T-helper 2 cell (primary cell): ENCODE measurements at regions not wholly inside any gene's neighbourhood (a gene's known extent, or its start where the extent isn't known, plus 50 kb on each side); places are given as distances from the start of the nearest gene placed in this dataset.
"Not testable (repeated sequence)": the region's sequence is repeated elsewhere in the genome, so short reads cannot be mapped to it uniquely, and the experiment has no call there.

Experiments
- DNase-seq, 5 experiments: peaks; one replicate each; pipeline versions ENCODE4 v3.0.0 to v3.0.0-alpha.2; 2012 to 2022

DNA sequence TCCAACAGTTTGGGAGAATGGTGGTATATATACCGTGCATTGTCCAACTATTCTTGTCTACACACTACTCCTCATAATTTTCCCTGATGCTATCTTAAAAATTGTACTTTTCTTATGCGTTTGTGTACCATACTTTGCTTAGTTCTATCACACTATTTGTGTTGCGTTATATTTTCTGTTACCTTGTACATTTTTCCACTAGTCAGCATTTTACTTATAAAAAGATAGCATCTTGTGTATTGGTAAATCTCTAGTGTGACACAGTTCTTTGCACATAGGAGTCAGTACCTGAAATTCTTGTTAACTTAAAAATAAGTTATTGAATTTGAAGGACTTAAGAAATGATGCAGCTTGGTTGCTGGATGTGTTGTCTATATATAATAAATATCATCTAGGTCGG, 201.8 kb upstream of the LMO3 start:
- DNase-seq = no peak

DNA sequence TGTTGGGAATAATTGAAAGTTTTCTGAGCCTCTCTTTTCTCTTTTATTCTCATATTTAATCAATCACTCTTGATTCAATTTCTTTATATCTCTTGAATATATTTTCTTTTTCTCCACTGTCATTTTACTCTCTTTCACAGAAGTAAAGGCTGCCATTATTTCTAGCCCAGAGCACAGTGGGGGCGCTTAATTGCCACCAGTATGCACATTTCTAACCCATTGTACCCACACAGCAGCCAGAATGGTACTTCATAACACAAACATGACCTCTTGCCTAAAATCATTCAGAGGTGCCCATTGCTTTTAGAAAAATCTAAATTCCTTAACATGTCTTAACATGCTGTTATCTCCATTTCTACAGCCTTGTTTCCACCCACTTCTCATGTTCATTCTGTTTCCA, 190.2 kb upstream of the LMO3 start:
- DNase-seq = no peak

DNA sequence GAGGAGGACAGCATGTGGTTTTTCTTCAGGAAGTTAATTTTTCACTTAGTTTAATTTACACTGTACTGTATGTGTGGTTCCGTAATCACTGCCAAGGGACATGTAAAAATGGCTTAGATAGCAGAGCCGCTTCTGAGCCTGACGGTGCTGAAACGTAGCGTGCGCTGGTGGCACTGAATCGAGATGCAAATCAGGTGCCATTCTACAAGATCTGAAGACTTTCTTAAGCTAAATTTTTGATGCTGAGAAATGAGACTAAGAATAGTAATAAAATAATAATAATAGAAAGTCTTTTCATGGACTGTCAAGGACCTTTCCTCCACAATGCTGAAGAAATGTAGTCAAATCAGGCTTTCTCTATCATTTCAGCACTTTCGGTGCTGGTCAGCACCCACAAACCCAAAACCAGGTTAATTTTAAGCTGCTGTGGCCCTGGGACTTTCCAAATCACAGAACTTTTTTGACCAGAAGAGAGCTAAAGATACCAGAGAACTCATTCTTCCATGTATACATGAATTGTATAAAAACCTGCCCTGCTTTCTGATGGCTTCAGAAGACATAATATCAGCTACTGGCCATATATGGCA, 183.3 kb upstream of the LMO3 start:
- DNase-seq = no peak

DNA sequence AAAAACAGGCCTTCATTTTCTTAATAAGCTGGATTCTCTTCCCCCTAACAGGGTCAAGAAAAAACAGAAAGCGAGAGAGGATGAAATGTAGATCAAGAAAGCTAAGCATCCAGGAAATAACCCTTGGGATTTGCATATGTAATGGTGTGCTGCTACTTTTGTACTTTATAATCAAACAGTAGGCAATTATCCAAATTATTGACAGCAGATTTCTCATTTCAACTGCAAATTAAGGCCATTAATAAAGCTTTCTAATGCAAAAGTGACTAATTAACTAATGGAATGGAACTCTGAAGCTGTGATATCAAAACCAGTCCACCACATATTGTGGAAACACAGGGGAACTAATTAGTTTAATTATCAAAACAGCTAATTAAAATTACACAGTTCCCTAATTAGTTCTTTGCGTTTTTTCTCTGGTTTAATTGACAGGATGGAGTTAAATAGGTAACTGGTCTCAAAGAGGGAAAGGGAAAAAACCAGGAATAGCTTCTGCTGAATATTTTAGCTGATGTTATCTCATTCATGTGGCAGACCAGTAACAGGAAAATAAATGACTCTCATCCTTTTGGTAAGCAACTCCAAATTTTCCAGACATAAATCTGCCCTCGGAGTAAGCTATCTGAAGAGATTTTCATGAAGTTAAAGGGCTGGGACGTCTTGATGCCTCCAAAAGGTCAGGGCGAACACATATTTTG, 182.7 kb upstream of the LMO3 start:
- no peak for DNase-seq

DNA sequence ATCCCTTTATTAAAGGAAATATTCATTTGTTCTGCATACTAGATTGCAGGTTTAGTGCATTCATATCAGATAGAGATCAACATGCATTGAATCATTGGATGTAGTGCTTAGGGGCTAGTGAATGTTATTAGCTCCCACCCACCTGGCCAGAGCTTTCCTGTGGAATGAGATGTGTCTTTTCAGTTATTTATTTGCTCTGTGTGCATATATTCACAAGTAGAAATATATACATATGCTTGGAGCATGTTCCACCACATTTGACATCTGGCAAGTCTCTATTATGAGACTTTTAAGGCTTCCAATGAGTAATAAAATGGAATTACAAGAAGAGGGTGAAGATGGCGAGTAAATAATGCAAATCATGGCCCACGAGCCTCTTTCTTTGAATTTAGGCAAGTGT, 180.0 kb upstream of the LMO3 start:
- DNase-seq = no peak

DNA sequence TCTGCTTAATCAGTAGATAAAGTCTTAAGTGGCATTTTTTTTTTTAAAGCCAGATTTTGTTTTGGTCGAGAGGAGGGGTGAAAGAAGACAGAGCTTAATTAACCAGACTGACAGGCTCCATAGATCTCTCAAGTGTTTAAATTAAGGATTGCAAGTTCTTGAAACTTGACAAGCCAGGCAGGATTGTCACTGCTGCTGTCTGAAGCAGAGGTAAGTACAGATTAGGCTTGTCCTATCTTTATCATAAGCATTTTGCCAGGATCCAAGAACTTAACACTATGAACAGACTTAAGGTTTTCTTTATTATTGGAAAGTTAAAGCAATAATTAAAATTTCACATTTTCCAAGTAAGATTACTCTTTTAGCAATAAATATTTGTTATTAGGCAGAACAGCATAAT, 179.6 kb upstream of the LMO3 start:
- no peak for DNase-seq

DNA sequence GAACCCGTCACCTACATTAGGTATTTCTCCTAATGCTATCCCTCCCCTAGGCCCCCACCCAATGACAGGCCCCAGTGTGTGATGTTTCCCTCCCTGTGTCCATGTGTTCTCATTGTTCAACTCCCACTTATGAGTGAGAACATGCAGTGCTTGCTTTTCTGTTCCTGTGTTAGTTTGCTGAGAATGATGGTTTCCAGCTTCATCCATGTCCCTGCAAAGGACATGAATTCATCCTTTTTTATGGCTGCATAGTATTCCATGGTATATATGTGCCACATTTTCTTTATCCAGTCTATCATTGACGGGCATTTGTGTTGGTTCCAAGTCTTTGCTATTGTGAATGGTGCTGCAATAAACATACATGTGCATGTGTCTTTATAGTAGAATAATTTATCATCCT, 163.2 kb upstream of the LMO3 start:
- not testable (repeated sequence) for DNase-seq

DNA sequence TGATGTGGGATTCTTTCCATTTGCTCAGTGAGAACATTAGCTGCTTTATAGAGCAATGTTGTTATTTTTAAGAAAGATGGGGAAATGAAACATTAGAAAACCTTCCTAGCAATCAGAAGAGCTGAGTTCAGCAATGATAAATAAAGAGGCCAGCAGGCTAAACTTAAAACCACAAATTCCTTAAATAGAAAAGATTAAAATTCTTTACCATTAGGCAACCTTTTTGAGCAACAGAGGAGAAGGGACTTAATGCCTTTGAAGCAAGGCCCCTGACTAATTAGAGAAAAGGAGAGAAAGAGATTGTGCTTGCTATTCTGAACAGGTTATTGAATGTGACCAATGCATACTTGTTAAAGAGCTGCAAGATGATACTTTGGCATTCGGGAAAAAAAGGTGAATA, 160.8 kb upstream of the LMO3 start:
- DNase-seq = no peak

DNA sequence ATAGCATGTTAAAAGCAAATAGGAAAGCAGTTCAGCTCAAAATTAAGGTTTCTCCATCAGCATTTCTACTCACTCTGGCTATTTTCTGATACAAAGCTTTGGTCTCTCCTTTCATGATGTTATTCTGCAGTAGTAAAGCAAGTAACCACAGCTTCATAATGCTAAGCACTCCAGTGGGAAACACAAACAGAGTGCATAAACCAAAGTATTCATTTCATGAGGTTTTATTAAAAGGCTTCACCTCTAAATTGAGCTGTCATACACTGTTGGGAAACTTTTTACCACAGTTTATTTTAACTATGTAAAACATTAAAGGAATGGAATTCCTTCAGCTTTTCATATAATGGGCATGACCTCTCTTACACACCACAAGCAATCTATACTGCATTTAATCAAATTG, 157.9 kb upstream of the LMO3 start:
- no peak for DNase-seq

DNA sequence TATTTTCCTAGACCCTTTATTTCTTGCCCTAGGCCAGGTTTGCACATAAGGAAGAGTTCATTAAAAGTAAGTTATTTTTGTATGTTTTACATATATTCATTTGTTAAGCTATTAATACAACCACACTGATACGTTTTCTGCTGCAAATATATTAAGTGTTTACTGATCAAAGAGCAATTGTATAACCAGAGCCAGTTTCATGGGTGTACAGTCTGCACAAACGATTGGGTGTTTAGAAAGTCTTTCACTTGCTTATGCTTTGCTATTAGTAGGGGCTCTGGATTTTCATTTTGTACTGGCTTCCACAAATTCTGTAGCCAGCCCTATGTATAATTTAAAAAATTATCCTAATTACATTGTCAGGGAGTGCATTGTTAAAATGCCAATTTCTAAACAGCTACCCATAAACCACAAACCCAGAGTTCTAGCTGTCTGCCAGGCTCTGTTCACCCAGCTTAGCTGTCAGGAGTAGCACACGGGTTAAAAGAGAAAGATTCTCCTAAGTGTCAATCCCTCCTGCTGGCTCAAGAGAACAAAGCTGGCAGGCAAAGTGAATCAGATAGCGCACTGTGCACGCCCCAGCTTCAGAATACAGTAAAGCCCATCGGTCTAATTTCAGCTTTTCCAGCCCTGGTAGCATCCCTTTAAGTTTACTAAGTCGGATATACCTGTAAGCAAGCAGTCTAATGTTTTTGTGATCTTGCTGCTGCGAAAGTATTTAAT, 151.0 kb upstream of the LMO3 start:
- no peak for DNase-seq

DNA sequence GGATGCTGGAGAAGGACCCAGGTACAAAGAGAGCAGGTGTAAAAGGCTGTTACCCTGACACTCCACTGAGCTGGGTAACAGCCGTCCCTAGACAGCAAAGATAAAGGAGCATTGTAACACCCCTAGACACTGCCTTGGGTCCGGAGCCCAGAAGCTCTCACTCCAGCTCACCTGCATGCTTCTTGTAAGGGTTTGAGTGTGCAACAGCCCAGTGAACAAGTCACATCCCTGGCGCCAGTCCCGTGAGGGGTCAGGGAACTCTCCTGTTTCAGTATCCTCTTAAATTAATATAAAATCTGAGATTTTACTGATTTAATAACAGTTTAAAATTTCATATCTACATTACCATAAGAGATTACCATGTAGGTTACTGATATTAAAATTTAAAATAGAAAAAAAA, 124.8 kb upstream of the LMO3 start:
- DNase-seq = no peak

DNA sequence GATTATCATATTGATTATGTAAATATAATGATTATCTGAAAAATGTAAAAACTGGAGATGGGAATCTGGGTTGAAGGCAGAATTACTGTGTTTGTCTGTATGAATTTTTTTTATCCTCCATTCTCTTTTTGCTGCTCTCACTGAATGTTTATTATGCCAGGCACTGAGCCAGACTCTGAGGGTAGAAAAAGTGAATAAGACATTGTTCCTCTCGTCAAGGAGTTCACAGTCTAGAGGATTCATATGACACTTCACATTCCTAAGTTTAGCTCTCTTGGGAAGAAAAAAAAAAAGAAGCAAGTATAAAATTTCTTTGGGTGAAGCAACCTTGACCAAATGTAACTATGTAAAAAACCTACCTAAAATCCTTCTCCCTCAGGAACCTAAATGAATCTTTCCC, 120.9 kb upstream of the LMO3 start:
- no peak for DNase-seq

DNA sequence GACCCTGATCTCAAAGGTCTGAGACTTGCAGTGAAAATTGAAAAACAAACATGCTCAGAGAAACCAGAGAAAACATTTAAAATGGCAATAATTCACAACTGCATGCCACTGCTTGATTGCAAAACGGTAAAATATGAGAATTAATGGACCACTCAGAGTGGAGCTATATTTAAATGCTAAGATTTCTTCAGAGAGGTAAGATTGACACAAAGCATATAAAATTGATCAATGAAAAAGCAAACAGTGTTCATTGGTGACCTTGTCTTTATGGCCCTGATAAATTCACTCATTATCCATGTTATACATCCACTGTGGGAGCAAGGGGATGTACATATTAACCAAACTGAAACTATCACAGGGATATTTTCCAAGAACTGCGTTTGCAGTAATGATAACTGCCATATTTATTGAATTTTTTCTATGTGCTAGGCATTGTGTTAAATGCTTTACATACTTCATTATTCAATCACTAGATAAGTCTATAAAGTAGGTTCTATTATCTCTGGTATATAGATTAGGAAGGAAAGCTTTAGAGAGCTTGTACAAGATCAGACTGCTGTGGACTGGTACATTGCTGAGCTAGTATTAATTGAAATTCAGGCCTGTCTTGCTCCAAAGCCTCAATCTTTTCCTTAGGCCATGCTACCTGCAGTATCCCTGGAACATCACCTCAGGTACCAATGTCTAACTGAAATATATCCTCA, 113.9 kb upstream of the LMO3 start:
- DNase-seq = no peak

DNA sequence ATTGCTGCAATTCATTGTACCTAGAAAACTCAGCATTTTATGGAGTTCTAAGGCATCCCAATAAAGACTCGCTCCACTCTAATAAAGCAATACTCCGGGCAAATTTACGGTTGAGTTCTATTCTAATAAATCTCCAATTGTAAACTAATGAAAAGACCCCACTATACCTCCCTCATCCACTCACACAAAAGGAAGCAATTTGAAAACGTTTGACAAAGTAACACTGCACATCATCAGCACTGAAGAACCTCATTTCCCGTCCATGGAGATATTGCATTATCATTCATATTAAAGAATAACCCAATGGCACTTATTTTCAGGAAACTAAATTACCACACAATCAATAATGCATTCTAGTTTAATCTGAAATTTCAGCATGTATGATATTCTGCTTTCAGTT, 111.0 kb upstream of the LMO3 start:
- DNase-seq = no peak

DNA sequence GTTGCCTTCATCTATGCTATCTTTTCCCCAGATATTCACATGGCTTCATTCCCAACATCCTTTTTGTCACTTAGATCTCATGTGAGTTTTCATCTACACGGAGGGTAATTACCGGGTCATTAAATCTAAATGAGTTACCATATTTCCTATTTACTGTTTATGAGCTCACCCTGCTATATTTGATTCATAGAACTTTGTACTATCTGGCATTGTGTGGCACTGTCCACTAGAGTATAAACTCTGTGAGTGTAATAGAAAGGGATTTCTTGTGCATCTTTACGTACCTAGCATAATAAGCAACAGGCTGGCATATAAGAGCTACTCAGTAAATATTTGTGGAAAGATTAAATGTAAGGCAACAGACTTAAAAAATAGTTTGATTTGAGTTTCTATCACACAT, 86.1 kb upstream of the LMO3 start:
- DNase-seq = no peak

DNA sequence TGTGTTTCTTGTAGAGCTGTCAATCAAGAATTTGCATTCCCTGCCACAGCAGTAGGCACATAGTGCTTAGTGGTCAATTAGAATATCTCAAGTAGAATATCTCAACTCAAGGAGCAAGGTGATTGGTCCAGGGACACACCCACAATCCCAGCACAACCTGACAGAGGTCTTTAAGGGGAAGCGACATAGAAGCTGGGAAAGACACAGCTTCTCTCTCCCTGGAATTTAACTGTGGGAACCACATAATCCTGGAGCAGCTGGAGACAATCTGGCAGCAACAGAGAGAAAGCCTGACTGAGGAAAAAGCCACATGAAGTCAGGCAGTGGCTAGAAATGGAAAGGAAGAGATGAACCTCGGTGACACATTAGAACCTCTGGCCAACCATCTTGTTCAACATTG, 85.7 kb upstream of the LMO3 start:
- DNase-seq = no peak

DNA sequence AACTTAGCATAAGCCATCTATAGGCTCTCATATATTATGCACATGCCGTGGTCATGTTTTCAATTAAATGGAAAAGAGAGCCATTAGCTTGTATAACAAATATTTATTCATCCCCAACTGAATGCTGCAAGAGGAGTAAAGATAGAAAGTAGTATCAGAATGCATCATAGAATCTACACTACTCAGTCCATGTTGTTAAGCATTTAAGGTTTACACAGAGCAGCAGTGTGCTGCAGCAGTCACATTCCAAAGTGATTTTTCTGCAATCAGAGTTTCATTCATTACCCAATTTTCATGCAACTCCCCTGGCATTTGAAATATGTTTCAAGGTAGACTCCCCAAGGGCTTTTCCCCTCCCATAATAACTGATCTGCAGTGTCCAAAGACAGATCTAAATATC, 82.2 kb upstream of the LMO3 start:
- DNase-seq = no peak

DNA sequence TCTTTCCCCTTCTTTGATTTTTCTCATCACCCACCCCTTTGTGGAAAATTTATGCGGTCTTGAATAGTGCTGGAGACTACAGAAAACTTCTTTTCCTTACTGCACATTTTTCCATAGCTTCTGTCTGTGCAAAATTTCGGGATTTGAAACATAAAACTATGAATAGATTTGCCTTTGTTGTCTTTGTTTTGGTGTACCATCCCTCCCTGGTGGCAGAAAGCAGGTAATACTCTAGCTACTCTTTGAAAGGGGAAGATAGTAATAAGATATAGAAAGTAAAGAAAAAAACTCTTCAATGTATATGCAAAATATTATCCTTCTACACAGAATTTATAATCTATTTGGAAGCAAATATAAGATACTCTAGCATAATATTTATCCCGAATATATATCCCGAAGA, 79.1 kb upstream of the LMO3 start:
- DNase-seq = no peak

DNA sequence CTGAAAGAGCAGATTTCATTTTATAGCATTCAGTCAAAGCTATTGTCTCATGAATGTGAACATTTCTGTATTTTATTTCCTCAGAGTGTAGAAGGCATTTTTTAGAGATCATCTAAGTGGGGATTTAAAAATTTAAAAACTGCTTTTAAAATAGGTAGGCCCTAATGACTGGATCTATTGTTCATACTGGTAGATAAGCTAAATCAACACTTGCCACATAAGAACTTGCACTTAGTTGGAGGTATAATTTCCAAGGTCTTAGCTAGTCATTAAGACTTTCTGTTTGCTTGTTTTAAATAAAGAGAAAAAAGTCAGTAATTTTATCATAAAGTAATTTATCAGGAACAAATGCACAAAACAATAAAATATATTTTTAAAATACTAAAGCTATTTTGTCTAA, 75.2 kb upstream of the LMO3 start:
- no peak for DNase-seq

DNA sequence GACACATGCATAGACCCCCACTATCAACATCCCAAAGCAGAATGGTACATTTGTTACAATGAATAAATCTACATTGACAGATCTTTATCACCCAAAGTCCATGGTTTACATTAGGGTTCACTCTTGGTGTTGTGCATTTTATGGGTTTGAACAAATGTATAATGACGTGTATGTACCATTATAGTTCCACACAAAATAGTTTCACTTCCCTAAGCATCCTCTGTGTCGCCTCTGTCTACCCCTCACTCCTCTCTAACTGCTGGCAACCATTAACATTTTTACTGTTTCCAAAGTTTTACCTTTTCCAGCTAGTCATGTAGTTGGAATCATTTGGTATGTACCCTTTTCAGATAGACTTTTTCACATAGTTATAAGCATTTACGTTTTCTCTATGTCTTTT, 69.5 kb upstream of the LMO3 start:
- no peak for DNase-seq

DNA sequence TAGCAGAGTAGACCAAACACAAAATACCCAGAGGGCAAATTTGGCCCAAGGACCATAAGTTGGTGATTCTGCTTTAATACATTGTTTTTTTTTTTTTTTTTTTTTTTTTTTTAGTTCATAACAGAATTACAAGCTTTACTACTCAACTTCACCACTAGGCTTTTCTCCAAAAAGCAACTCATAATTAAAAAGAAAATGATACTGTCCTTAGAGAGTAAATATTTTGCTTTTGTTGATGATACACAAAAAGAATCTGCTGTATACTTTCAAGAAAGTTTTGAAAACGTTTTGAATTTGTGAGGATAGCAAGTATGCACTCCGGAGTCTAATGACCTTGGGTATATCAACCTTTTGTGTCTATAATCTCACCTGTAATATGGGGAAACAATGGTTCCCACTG, 68.9 kb upstream of the LMO3 start:
- no peak for DNase-seq

DNA sequence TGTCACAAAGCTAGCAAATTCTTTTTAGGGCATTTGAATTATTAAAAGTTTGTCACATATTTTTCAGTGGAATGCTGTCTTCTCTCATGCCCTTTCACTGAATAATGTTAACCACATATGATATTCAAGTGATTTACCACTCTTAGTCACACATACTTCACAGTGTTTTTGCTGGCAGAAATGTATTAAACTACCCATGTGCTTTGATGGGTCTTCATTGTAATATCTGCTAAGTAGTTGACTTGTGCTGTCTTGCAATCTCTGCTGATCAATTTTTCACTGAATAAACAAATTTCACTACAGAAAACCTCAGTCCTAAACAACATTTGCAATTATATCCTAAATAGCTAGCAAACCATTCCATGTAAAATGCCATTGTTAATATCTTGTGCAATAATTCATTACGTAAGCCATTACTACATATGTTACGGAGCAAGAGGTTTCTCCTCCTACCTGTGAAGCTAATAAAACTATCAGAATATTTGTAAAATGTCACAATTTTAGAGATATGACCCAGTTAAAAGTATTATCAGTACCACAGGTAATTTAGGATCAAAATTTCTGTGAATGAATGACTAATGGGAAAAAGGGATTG, 64.6 kb upstream of the LMO3 start:
- DNase-seq = no peak

DNA sequence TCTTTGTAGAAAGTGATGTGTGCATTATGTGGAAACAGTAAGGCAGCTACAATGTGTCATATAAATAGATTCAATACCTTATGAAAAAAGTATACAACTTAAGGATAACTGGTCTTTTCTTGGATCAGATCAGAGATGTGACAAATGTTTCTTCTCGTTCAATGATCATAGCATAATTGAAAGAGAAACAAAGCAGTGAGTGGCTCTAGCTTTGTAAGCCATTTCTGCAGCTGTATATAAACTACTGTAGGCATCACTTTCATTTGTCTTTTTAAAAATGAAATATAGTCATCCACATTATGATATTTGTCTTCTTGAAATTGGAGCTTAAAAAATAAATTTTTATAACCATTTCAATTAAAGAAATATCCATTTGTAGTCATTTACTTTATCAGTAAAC, 63.8 kb upstream of the LMO3 start:
- no peak for DNase-seq

DNA sequence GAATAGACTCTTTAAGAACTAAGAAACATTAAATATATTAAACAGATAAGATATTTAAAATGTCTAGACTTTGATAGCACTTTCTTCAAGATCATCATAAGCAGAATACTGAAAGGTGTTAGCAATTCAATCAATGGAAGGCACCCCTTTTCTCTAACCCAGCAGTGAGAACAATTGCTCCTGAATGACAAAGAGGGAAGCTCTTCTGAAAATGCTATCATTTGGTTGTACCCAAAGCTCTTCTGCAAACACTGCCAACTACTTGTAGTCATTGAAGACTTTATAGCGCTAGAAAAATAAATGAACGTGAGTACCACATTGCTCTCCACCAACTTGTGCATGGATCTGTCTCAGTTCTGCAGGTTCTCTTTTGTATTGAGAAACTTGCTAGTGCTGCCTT, 62.2 kb upstream of the LMO3 start:
- DNase-seq = no peak
